NCI-H2081 (cell line): ENCODE measurements at regions not wholly inside any gene's neighbourhood (a gene's known extent, or its start where the extent isn't known, plus 50 kb on each side); places are given as distances from the start of the nearest gene placed in this dataset.
A peak's percentile ranks its signal among the peaks of the same experiment; 100 is the strongest.

Experiments used
- DNase-seq, 2 experiments: peaks; one replicate each; lab custom pipeline; 2025; lab: John Stamatoyannopoulos, UW

- DNase-seq: no peak
Measured at GRCh38 chr13:106714271-106714982, 146.5 kb upstream of the ARGLU1 start.

GRCh38 chr13:106712381-106712780, 144.4 kb upstream of the ARGLU1 start:
- DNase-seq: no peak

GRCh38 chr13:106710266-106710665, 142.3 kb upstream of the ARGLU1 start:
- DNase-seq: no peak

- no peak for DNase-seq
Measured at GRCh38 chr13:106709522-106709921, 141.6 kb upstream of the ARGLU1 start.

- DNase-seq: no peak
Measured at GRCh38 chr13:106702505-106702904, 134.6 kb upstream of the ARGLU1 start.

GRCh38 chr13:106701771-106702341, 133.9 kb upstream of the ARGLU1 start:
- DNase-seq: no peak

GRCh38 chr13:106700439-106700838, 132.5 kb upstream of the ARGLU1 start:
- DNase-seq: no peak

GRCh38 chr13:106700007-106700406, 132.1 kb upstream of the ARGLU1 start:
- DNase-seq: no peak

- DNase-seq: no peak
Measured at GRCh38 chr13:106699311-106699710, 131.4 kb upstream of the ARGLU1 start.

- DNase-seq: no peak
Measured at GRCh38 chr13:106696719-106697118, 128.8 kb upstream of the ARGLU1 start.

GRCh38 chr13:106696140-106696539, 128.2 kb upstream of the ARGLU1 start:
- DNase-seq: no peak

GRCh38 chr13:106695139-106695538, 127.2 kb upstream of the ARGLU1 start:
- no peak for DNase-seq

GRCh38 chr13:106691861-106692260, 123.9 kb upstream of the ARGLU1 start:
- DNase-seq: no peak

GRCh38 chr13:106691341-106691740, 123.4 kb upstream of the ARGLU1 start:
- DNase-seq: peak; percentile 26 to 33

GRCh38 chr13:106690779-106691178, 122.8 kb upstream of the ARGLU1 start:
- DNase-seq: no peak

- no peak for DNase-seq
Measured at GRCh38 chr13:106689906-106690305, 122.0 kb upstream of the ARGLU1 start.

GRCh38 chr13:106688940-106689339, 121.0 kb upstream of the ARGLU1 start:
- DNase-seq: no peak

- DNase-seq: no peak
Measured at GRCh38 chr13:106686163-106686562, 118.2 kb upstream of the ARGLU1 start.

- no peak for DNase-seq
Measured at GRCh38 chr13:106685143-106685542, 117.2 kb upstream of the ARGLU1 start.

GRCh38 chr13:106683918-106684317, 116.0 kb upstream of the ARGLU1 start:
- no peak for DNase-seq

GRCh38 chr13:106683179-106683578, 115.2 kb upstream of the ARGLU1 start:
- DNase-seq: no peak

- no peak for DNase-seq
Measured at GRCh38 chr13:106681997-106682396, 114.1 kb upstream of the ARGLU1 start.

- no peak for DNase-seq
Measured at GRCh38 chr13:106681536-106681935, 113.6 kb upstream of the ARGLU1 start.
